HEK293 (cell line): ENCODE measurements at regions not wholly inside any gene's neighbourhood (a gene's known extent, or its start where the extent isn't known, plus 50 kb on each side); places are given as distances from the start of the nearest gene placed in this dataset.

ENCODE experiments used
- CTCF ChIA-PET: fragments of 350-600 bp; formaldehyde crosslinking; extraction: SDS; loops from one replicate; lab custom pipeline; 2021; ENCODE audit warnings: antibody characterized with exemption; lab: Yijun Ruan, JAX
- POLR2A ChIA-PET: fragments of 300-600 bp; formaldehyde crosslinking; extraction: SDS; loops from one replicate; lab custom pipeline; 2020; ENCODE audit warnings: antibody characterized with exemption, inconsistent platforms; lab: Yijun Ruan, JAX
- H3K27ac ChIP-seq: fragments of 200-500 bp; sonication (Bioruptor generic); 2 replicates; pipeline ENCODE4 v1.5.1; 2014; ENCODE audit warnings: low read depth, low read length, control low read depth, inconsistent platforms; ENCODE audit errors: extremely low read depth
- H3K36me3 ChIP-seq, 2 experiments: fragments of 200-500 bp in 1 of 2; sonication (Bioruptor generic) in 1 of 2; 1 replicate in 1 of 2; 2 replicates in 1 of 2; pipeline ENCODE4 v1.5.1; 2014 to 2017; ENCODE audit warnings: inconsistent platforms in 2 of 2, low read length in 2 of 2; ENCODE audit not compliant: control insufficient read depth in 2 of 2, insufficient read depth in 1 of 2
- H3K4me1 ChIP-seq: fragments of 200-500 bp; sonication (Bioruptor generic); 2 replicates; pipeline ENCODE4 v1.5.1; 2014; ENCODE audit warnings: mild to moderate bottlenecking, low read length, inconsistent platforms; ENCODE audit not compliant: control insufficient read depth, insufficient read depth
- H3K4me3 ChIP-seq: 2 replicates; pipeline ENCODE4 v1.5.1; 2011; ENCODE audit warnings: low read depth, mild to moderate bottlenecking, control low read depth, low read length, moderate library complexity
- H3K9me3 ChIP-seq: fragments of 200-500 bp; sonication (Bioruptor generic); 2 replicates; pipeline ENCODE4 v1.5.1; 2014; ENCODE audit warnings: low read depth, low read length, inconsistent platforms; ENCODE audit not compliant: control insufficient read depth, insufficient read depth
- FEZF1 ChIP-seq: fragments of 450-650 bp; formaldehyde crosslinking; IDR thresholded peaks from 2 replicates; pipeline ENCODE4 v1.5.1; 2016; ENCODE audit warnings: missing biosample characterization, missing genetic modification characterization
- GFI1B ChIP-seq: fragments of 450-650 bp; formaldehyde crosslinking; IDR thresholded peaks from 2 replicates; pipeline ENCODE4 v1.5.1; 2016; ENCODE audit warnings: missing biosample characterization, missing genetic modification characterization
- GLI2 ChIP-seq: fragments of 450-650 bp; formaldehyde crosslinking; IDR thresholded peaks from 2 replicates; pipeline ENCODE4; 2017; ENCODE audit warnings: missing biosample characterization, missing genetic modification characterization, low read depth, borderline replicate concordance
- OSR2 ChIP-seq: fragments of 450-650 bp; formaldehyde crosslinking; IDR thresholded peaks from 2 replicates; pipeline ENCODE4 v1.5.1; 2016; ENCODE audit warnings: missing biosample characterization, missing genetic modification characterization
- REPIN1 ChIP-seq: fragments of 450-650 bp; formaldehyde crosslinking; IDR thresholded peaks from 2 replicates; pipeline ENCODE4 v1.5.1; 2017; ENCODE audit warnings: missing biosample characterization, missing genetic modification characterization, low read depth
- SP7 ChIP-seq: fragments of 450-650 bp; formaldehyde crosslinking; IDR thresholded peaks from 2 replicates; pipeline ENCODE4 v1.5.1; 2016; ENCODE audit warnings: missing biosample characterization, missing genetic modification characterization
- ZFP3 ChIP-seq: fragments of 450-650 bp; formaldehyde crosslinking; IDR thresholded peaks from 2 replicates; pipeline ENCODE4 v1.5.1; 2016; ENCODE audit warnings: low read depth, missing biosample characterization, missing genetic modification characterization
- ZFP37 ChIP-seq: fragments of 450-650 bp; formaldehyde crosslinking; IDR thresholded peaks from 2 replicates; pipeline ENCODE4 v1.5.1; 2016; ENCODE audit warnings: missing biosample characterization, missing genetic modification characterization
- ZIC2 ChIP-seq: fragments of 450-650 bp; formaldehyde crosslinking; IDR thresholded peaks from 2 replicates; pipeline ENCODE4 v1.5.1; 2016; ENCODE audit warnings: missing biosample characterization, missing genetic modification characterization
- ZNF132 ChIP-seq: fragments of 450-650 bp; formaldehyde crosslinking; IDR thresholded peaks from 2 replicates; pipeline ENCODE4 v1.5.1; 2017; ENCODE audit warnings: missing biosample characterization, missing genetic modification characterization, borderline replicate concordance
- ZNF138 ChIP-seq: fragments of 450-650 bp; formaldehyde crosslinking; IDR thresholded peaks from 2 replicates; pipeline ENCODE4 v1.5.1; 2016; ENCODE audit warnings: missing biosample characterization, missing genetic modification characterization, borderline replicate concordance
- ZNF174 ChIP-seq: fragments of 450-650 bp; formaldehyde crosslinking; IDR thresholded peaks from 2 replicates; pipeline ENCODE4 v1.5.0; 2017; ENCODE audit warnings: missing biosample characterization, mild to moderate bottlenecking, missing genetic modification characterization
- ZNF211 ChIP-seq: fragments of 450-650 bp; formaldehyde crosslinking; IDR thresholded peaks from 2 replicates; pipeline ENCODE4 v1.5.1; 2016; ENCODE audit warnings: low read depth, missing biosample characterization, missing genetic modification characterization
- ZNF324 ChIP-seq: fragments of 450-650 bp; formaldehyde crosslinking; IDR thresholded peaks from 2 replicates; pipeline ENCODE4 v1.5.1; 2016; ENCODE audit warnings: missing biosample characterization, missing genetic modification characterization
- ZNF510 ChIP-seq: fragments of 450-650 bp; formaldehyde crosslinking; IDR thresholded peaks from 2 replicates; pipeline ENCODE4 v1.5.1; 2018; ENCODE audit warnings: mild to moderate bottlenecking, missing genetic modification characterization, missing biosample characterization; ENCODE audit not compliant: insufficient replicate concordance
- ZNF544 ChIP-seq: fragments of 450-650 bp; formaldehyde crosslinking; IDR thresholded peaks from 2 replicates; pipeline ENCODE4 v1.5.0; 2017; ENCODE audit warnings: missing biosample characterization, missing genetic modification characterization
- ZNF549 ChIP-seq: fragments of 450-650 bp; IDR thresholded peaks from 2 replicates; pipeline ENCODE4 v1.5.1; 2018; ENCODE audit warnings: missing biosample characterization, missing genetic modification characterization, mild to moderate bottlenecking, inconsistent platforms, moderate library complexity
- ZNF629 ChIP-seq: fragments of 450-650 bp; formaldehyde crosslinking; IDR thresholded peaks from 2 replicates; pipeline ENCODE4 v1.5.1; 2017; ENCODE audit warnings: missing biosample characterization, missing genetic modification characterization
- ZNF670 ChIP-seq: fragments of 450-650 bp; formaldehyde crosslinking; IDR thresholded peaks from 2 replicates; pipeline ENCODE4 v1.5.1; 2016; ENCODE audit warnings: missing biosample characterization, missing genetic modification characterization, low read depth
- ZNF777 ChIP-seq: fragments of 450-650 bp; formaldehyde crosslinking; IDR thresholded peaks from 2 replicates; pipeline ENCODE4 v1.5.1; 2017; ENCODE audit warnings: missing biosample characterization, missing genetic modification characterization, borderline replicate concordance
- ZNF791 ChIP-seq: fragments of 450-650 bp; formaldehyde crosslinking; IDR thresholded peaks from 2 replicates; pipeline ENCODE4 v1.5.1; 2016; ENCODE audit warnings: missing biosample characterization, missing genetic modification characterization
- ZNF843 ChIP-seq: fragments of 450-650 bp; formaldehyde crosslinking; IDR thresholded peaks from 2 replicates; pipeline ENCODE4 v1.5.1; 2016; ENCODE audit warnings: missing biosample characterization, missing genetic modification characterization
- ZSCAN16 ChIP-seq: fragments of 450-650 bp; formaldehyde crosslinking; IDR thresholded peaks from 2 replicates; pipeline ENCODE4 v1.5.1; 2016; ENCODE audit warnings: missing biosample characterization, missing genetic modification characterization
- ZSCAN23 ChIP-seq: fragments of 450-650 bp; formaldehyde crosslinking; IDR thresholded peaks from 2 replicates; pipeline ENCODE4 v1.5.1; 2016; ENCODE audit warnings: missing biosample characterization, missing genetic modification characterization
- TF ChIP-seq, protein P1 (sequence below): fragments of 450-650 bp; formaldehyde crosslinking; IDR thresholded peaks from 2 replicates; pipeline ENCODE4 v1.5.1; 2016; ENCODE audit warnings: missing biosample characterization, missing genetic modification characterization

DNA sequence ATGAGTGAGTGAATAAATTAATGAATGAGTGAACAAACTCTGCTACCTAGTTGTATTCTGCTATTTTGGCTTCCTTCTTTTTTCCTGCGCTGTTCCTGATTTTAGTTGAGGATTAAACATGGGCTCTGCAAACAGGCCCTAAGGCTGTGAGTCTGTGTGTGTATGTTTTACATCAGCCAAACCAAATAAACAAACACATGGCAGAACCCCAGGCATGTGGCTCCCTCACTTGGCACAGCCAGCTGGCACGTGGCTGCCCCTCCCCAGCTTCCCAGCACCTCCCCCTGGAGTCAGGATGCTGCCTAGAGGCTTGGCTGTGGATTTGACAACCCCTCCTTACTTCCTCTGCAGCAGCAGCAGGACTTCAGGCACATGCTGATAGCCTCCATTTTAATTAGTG lies 593.2 kb downstream of the INSC start (continued):
- no peak for TF ChIP-seq OSR2 (tag by site-specific recombination)
- TF ChIP-seq ZNF777 (tag by site-specific recombination), result no peak
- no peak for TF ChIP-seq GLI2
- no peak for TF ChIP-seq ZNF549
- TF ChIP-seq ZSCAN23 (tag by site-specific recombination), result no peak
- no peak for TF ChIP-seq REPIN1 (tag by site-specific recombination)
- peak; percentile 57 for TF ChIP-seq SP7 (tag by site-specific recombination)
- TF ChIP-seq ZFP37 (tag by site-specific recombination), result no peak
- TF ChIP-seq ZNF174 (tag by site-specific recombination), result no peak
- TF ChIP-seq ZFP3, result no peak

DNA sequence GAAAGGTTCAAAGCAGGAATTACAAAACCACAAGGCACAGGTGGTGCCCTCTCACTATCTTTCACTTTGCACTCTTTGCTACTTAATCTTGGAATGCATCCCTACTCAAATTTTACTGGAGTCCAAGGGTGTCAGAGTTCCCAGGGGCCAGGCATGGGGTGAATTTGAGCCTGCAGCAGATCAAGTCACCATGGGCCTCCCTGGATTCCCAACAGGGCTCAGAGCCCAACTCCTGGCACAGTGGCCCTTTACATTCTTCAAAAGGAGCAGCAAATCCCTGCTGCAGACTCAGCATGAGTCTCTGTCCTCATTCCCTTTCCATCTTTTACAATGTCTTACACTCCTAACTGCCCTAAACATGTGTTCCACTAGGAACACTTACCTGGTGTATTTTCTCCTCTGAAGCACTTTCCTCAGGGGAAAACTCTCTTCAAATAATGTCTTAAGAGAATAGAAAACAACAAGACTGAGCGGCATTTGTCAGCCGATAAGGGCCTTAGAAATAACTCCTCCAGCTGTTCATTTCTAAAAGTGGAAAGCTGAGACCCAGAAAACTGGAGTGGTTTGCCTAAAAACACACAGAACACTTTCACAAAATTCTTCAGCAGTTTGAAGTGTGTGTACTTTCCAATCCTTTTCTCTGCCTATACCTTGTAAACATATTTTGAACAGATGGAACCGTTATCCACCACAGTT lies 596.0 kb downstream of the INSC start:
- POLR2A ChIA-PET, result no interaction called here
- TF ChIP-seq ZNF211 (tag by site-specific recombination), result no peak
- TF ChIP-seq ZIC2 (tag by site-specific recombination), result peak; percentile 71
- peak; percentile 37; the same call in 1 of the 2 replicates for TF ChIP-seq FEZF1 (tag by site-specific recombination)
- TF ChIP-seq, all 188 proteins: peak for 2
- CTCF ChIA-PET, result no interaction called here
- no peaks in the 10 kb centered on the region for H3K36me3 ChIP-seq
- H3K9me3 ChIP-seq, result no peaks in the 10 kb centered on the region
- no peaks in the 10 kb centered on the region for H3K4me1 ChIP-seq
- H3K4me3 ChIP-seq, result no peak overlapping the region
- no peak overlapping the region for H3K27ac ChIP-seq

DNA sequence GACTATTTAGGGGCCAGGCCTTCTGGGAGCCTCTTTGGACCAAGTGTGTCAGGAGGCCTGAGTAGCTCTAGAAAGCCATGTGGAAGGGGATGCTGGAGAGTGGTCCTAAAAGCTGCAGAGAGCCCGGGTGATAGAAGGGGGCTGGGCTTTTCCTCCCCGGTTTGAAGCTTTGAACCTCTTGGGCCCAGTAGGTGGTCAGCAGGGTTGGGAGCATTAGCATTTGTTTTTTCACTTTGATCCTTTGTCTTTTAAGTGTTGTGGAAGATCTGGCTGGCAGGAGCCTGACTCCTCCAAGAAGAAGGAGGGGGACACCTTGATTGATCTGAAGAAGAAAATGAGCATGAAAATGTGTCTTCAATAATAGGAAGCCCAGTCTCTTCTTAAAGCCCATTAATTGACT lies 596.6 kb downstream of the INSC start:
- Histone ChIP-seq H3K36me3 (no peaks in the 10 kb centered on the region), H3K4me3 (no peak overlapping the region), H3K4me1 (no peaks in the 10 kb centered on the region), H3K9me3 (no peaks in the 10 kb centered on the region), H3K27ac (no peak overlapping the region)
- TF ChIP-seq, protein P1, sequence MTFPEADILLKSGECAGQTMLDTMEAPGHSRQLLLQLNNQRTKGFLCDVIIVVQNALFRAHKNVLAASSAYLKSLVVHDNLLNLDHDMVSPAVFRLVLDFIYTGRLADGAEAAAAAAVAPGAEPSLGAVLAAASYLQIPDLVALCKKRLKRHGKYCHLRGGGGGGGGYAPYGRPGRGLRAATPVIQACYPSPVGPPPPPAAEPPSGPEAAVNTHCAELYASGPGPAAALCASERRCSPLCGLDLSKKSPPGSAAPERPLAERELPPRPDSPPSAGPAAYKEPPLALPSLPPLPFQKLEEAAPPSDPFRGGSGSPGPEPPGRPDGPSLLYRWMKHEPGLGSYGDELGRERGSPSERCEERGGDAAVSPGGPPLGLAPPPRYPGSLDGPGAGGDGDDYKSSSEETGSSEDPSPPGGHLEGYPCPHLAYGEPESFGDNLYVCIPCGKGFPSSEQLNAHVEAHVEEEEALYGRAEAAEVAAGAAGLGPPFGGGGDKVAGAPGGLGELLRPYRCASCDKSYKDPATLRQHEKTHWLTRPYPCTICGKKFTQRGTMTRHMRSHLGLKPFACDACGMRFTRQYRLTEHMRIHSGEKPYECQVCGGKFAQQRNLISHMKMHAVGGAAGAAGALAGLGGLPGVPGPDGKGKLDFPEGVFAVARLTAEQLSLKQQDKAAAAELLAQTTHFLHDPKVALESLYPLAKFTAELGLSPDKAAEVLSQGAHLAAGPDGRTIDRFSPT (tag by site-specific recombination), result no peak
- TF ChIP-seq ZNF544 (tag by site-specific recombination) (no peak), ZNF670 (tag by site-specific recombination) (no peak), ZNF791 (no peak), ZNF324 (tag by site-specific recombination) (no peak), ZNF510 (tag by site-specific recombination) (no peak), ZNF138 (tag by site-specific recombination) (no peak), ZNF132 (tag by site-specific recombination) (no peak), ZNF174 (tag by site-specific recombination) (no peak), ZNF629 (tag by site-specific recombination) (no peak), ZNF843 (tag by site-specific recombination) (no peak), GFI1B (tag by site-specific recombination) (no peak), ZSCAN16 (no peak)
- ChIA-PET POLR2A (no interaction called here), CTCF (no interaction called here)
